ENCODE measurements at regions not wholly inside any gene's neighbourhood (a gene's known extent, or its start where the extent isn't known, plus 50 kb on each side); places are given as distances from the start of the nearest gene placed in this dataset.

DNA sequence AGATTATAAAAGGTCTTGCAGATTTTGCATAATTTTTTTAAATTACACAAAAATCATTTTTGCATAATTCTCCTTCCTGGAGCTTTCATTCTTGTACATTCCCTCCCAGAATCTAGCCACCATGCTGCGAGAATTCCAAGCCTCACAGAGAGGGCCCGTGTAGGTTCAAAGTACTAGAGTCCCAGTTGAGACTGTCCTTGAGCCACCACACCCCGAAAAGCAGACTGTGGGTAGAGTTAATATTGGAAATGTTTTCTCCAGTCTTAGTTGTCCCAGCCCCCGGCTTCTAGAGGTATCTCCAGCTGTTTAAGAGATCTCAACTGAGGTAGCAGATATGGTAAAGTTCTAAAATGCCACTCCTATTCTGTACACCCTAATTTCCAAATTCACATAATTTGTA lies 407.3 kb upstream of the ANO3 start (continued):
- TF ChIP-seq, protein P1, sequence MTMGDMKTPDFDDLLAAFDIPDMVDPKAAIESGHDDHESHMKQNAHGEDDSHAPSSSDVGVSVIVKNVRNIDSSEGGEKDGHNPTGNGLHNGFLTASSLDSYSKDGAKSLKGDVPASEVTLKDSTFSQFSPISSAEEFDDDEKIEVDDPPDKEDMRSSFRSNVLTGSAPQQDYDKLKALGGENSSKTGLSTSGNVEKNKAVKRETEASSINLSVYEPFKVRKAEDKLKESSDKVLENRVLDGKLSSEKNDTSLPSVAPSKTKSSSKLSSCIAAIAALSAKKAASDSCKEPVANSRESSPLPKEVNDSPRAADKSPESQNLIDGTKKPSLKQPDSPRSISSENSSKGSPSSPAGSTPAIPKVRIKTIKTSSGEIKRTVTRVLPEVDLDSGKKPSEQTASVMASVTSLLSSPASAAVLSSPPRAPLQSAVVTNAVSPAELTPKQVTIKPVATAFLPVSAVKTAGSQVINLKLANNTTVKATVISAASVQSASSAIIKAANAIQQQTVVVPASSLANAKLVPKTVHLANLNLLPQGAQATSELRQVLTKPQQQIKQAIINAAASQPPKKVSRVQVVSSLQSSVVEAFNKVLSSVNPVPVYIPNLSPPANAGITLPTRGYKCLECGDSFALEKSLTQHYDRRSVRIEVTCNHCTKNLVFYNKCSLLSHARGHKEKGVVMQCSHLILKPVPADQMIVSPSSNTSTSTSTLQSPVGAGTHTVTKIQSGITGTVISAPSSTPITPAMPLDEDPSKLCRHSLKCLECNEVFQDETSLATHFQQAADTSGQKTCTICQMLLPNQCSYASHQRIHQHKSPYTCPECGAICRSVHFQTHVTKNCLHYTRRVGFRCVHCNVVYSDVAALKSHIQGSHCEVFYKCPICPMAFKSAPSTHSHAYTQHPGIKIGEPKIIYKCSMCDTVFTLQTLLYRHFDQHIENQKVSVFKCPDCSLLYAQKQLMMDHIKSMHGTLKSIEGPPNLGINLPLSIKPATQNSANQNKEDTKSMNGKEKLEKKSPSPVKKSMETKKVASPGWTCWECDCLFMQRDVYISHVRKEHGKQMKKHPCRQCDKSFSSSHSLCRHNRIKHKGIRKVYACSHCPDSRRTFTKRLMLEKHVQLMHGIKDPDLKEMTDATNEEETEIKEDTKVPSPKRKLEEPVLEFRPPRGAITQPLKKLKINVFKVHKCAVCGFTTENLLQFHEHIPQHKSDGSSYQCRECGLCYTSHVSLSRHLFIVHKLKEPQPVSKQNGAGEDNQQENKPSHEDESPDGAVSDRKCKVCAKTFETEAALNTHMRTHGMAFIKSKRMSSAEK (CRISPR knock-in tag; IDR thresholded peaks at IDR 0.05; ENCODE audit: borderline replicate concordance) = no peak
- TF ChIP-seq TCF7 (CRISPR knock-in tag; IDR thresholded peaks at IDR 0.05; ENCODE audit: low read depth) = no peak
- TF ChIP-seq ZNF263 (CRISPR knock-in tag; IDR thresholded peaks at IDR 0.05; ENCODE audit: low read depth) = no peak
- TF ChIP-seq FOXJ3 (CRISPR knock-in tag; IDR thresholded peaks at IDR 0.05; ENCODE audit: borderline replicate concordance) = no peak
- TF ChIP-seq USF1 (CRISPR knock-in tag; IDR thresholded peaks at IDR 0.05) = no peak

- Mint-ChIP-seq H3K4me3 (no peak overlapping the region), H3K9me3 (peaks cover 35% of the 10 kb centered on the region), H3K4me1 (peaks cover 8% of the 10 kb centered on the region; the same call in 1 of the 2 replicates), H3K36me3 (peaks cover 25% of the 10 kb centered on the region), H3K27ac (no peak overlapping the region), H3K27me3 (ENCODE audit: low read depth) (no peaks in the 10 kb centered on the region)
- ChIA-PET POLR2A (no interaction called here), CTCF (no interaction called here)
- no peak for TF ChIP-seq ELF4 (CRISPR knock-in tag; IDR thresholded peaks at IDR 0.05; ENCODE audit: low read depth)
- TF ChIP-seq JAZF1 (CRISPR knock-in tag; IDR thresholded peaks at IDR 0.05) = no peak
- no peak for TF ChIP-seq TCF7 (CRISPR knock-in tag; IDR thresholded peaks at IDR 0.05; ENCODE audit: low read depth)
- TF ChIP-seq NR2C2 (CRISPR knock-in tag; IDR thresholded peaks at IDR 0.05) = no peak
- TF ChIP-seq ZNF423 (CRISPR knock-in tag; IDR thresholded peaks at IDR 0.05) = no peak
- DNase-seq (ENCODE audit: low spot score) = no peak
- ATAC-seq = no peak
These were observed 406.6 kb upstream of the ANO3 start for GRCh38 chr11:25925359-25925758.

- Mint-ChIP-seq H3K4me1 (peaks cover 8% of the 10 kb centered on the region; the same call in 1 of the 2 replicates), H3K27me3 (ENCODE audit: low read depth) (no peaks in the 10 kb centered on the region), H3K36me3 (peaks cover 20% of the 10 kb centered on the region), H3K9me3 (peaks cover 30% of the 10 kb centered on the region), H3K4me3 (no peak overlapping the region), H3K27ac (no peak overlapping the region)
- ChIA-PET CTCF (no interaction called here), POLR2A (no interaction called here)
- ATAC-seq = no peak
- DNase-seq (ENCODE audit: low spot score) = no peak
- TF ChIP-seq, protein P2, sequence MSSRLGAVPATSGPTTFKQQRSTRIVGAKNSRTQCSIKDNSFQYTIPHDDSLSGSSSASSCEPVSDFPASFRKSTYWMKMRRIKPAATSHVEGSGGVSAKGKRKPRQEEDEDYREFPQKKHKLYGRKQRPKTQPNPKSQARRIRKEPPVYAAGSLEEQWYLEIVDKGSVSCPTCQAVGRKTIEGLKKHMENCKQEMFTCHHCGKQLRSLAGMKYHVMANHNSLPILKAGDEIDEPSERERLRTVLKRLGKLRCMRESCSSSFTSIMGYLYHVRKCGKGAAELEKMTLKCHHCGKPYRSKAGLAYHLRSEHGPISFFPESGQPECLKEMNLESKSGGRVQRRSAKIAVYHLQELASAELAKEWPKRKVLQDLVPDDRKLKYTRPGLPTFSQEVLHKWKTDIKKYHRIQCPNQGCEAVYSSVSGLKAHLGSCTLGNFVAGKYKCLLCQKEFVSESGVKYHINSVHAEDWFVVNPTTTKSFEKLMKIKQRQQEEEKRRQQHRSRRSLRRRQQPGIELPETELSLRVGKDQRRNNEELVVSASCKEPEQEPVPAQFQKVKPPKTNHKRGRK (CRISPR knock-in tag; IDR thresholded peaks at IDR 0.05; ENCODE audit: borderline replicate concordance) = no peak
- TF ChIP-seq MAX (CRISPR knock-in tag; IDR thresholded peaks at IDR 0.05) = no peak
- TF ChIP-seq GRHL2 (CRISPR knock-in tag; IDR thresholded peaks at IDR 0.05; ENCODE audit: insufficient replicate concordance, severe bottlenecking) = no peak
- TF ChIP-seq TP53 (CRISPR knock-in tag; IDR thresholded peaks at IDR 0.05) = no peak
- TF ChIP-seq USF2 (CRISPR knock-in tag; IDR thresholded peaks at IDR 0.05) = no peak
- no peak for TF ChIP-seq ATF3 (CRISPR knock-in tag; conservative IDR thresholded peaks at IDR 0.05)
- TF ChIP-seq NR2C2 (CRISPR knock-in tag; IDR thresholded peaks at IDR 0.05) = no peak
- TF ChIP-seq, protein P3, sequence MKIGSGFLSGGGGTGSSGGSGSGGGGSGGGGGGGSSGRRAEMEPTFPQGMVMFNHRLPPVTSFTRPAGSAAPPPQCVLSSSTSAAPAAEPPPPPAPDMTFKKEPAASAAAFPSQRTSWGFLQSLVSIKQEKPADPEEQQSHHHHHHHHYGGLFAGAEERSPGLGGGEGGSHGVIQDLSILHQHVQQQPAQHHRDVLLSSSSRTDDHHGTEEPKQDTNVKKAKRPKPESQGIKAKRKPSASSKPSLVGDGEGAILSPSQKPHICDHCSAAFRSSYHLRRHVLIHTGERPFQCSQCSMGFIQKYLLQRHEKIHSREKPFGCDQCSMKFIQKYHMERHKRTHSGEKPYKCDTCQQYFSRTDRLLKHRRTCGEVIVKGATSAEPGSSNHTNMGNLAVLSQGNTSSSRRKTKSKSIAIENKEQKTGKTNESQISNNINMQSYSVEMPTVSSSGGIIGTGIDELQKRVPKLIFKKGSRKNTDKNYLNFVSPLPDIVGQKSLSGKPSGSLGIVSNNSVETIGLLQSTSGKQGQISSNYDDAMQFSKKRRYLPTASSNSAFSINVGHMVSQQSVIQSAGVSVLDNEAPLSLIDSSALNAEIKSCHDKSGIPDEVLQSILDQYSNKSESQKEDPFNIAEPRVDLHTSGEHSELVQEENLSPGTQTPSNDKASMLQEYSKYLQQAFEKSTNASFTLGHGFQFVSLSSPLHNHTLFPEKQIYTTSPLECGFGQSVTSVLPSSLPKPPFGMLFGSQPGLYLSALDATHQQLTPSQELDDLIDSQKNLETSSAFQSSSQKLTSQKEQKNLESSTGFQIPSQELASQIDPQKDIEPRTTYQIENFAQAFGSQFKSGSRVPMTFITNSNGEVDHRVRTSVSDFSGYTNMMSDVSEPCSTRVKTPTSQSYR (CRISPR knock-in tag; IDR thresholded peaks at IDR 0.05) = no peak
- TF ChIP-seq FOXK1 (CRISPR knock-in tag; IDR thresholded peaks at IDR 0.05) = no peak
- TF ChIP-seq ZBTB43 (CRISPR knock-in tag; IDR thresholded peaks at IDR 0.05) = no peak
- no peak for TF ChIP-seq HMGA2 (CRISPR knock-in tag; IDR thresholded peaks at IDR 0.05)
- no peak for TF ChIP-seq ZNF121 (CRISPR knock-in tag; IDR thresholded peaks at IDR 0.05)
- TF ChIP-seq ELF4 (CRISPR knock-in tag; IDR thresholded peaks at IDR 0.05; ENCODE audit: low read depth) = no peak
These were observed 404.4 kb upstream of the ANO3 start for GRCh38 chr11:25927411-25927953.
